ENCODE measurements at regions not wholly inside any gene's neighbourhood (a gene's known extent, or its start where the extent isn't known, plus 50 kb on each side); places are given as distances from the start of the nearest gene placed in this dataset.

DNA sequence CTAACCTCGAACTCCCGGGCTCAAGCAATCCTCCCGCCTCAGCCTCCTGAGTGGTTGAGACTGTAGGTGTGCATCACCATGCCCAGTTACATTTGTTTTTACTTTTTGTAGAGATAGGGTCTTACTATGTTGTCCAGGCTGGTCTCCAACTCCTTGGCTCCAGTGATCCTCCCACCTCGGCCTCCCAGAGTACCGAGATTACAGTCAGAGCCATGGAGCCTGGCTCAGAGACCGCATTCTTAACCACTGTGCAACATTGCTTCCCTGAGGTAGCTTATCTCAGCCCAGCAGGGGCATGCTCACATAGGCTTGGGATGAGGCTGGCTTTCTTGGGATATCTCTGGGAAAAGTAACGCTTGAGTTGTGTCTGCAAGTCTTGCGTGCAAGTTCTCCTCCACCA is 99.7 kb downstream of the SPRY4 start:
- Histone ChIP-seq H3K4me1 (peaks cover 18 to 40% (median 29%) of the 10 kb centered on the region in 4 donors), H3K9me3 (no peaks in the 10 kb centered on the region), H3K27ac (no peak overlapping the region), H3K36me3 (no peaks in the 10 kb centered on the region), H3K27me3 (no peaks in the 10 kb centered on the region), H3K4me3 (no peak overlapping the region)
- intact Hi-C loops (cut with DNase I; ENCODE audit: low total_unique reads), result no loop called here
- no peak for TF ChIP-seq POLR2A (IDR thresholded peaks at IDR 0.05)
- TF ChIP-seq EP300 (IDR thresholded peaks at IDR 0.05), result no peak
- TF ChIP-seq, protein P1, sequence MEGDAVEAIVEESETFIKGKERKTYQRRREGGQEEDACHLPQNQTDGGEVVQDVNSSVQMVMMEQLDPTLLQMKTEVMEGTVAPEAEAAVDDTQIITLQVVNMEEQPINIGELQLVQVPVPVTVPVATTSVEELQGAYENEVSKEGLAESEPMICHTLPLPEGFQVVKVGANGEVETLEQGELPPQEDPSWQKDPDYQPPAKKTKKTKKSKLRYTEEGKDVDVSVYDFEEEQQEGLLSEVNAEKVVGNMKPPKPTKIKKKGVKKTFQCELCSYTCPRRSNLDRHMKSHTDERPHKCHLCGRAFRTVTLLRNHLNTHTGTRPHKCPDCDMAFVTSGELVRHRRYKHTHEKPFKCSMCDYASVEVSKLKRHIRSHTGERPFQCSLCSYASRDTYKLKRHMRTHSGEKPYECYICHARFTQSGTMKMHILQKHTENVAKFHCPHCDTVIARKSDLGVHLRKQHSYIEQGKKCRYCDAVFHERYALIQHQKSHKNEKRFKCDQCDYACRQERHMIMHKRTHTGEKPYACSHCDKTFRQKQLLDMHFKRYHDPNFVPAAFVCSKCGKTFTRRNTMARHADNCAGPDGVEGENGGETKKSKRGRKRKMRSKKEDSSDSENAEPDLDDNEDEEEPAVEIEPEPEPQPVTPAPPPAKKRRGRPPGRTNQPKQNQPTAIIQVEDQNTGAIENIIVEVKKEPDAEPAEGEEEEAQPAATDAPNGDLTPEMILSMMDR (IDR thresholded peaks at IDR 0.05), result no peak
- no peak for TF ChIP-seq POLR2AphosphoS5 (IDR thresholded peaks at IDR 0.05)
- DNase-seq, result no peak
- 90 to 96% (median 94%) methylated on average over 8 of the region's 8 CpGs for WGBS, 5 donors

DNA sequence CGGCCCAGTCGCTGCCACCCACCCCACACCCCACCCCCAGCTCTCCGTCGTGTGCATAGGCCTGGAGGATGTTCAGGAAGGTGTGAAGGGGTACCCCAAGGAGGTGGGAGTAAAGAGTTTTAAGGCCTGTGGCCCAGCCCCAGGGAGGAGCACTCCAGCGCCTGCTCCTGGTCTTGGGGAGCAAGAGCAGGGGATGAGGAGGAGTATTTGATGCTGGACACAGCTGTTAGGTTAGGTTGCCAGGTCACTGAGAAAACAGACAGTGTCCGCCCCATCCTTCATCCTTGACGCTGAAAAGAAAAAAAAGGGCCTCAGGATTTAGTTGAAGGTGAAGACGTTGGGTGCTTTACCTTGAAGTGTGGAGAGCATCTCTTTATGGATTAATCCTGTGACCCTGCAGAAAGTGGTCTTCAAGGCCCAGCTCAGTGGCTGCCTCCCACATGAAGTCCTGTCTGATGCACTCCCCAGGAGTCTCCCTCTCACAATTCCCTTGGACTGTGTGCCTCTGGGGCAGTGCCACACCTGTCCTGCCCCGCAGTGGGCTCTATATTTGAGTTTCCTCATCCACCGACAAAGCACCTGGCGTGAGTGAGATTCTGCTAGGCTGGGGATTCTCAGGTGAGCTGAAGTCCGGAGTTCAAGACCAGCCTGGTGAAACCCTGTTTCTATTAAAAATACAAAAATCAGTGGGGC is 101.8 kb downstream of the SPRY4 start:
- no peak for DNase-seq
- H3K36me3 ChIP-seq, result no peaks in the 10 kb centered on the region
- 79 to 86% (median 85%) methylated on average over 12 of the region's 12 CpGs for WGBS, 5 donors
- no peak overlapping the region for H3K4me3 ChIP-seq
- H3K27ac ChIP-seq, result peak overlapping the region in 1 of 5 donors; percentile 21
- no peaks in the 10 kb centered on the region for H3K9me3 ChIP-seq
- intact Hi-C loops (cut with DNase I; ENCODE audit: low total_unique reads), result no loop called here
- no peaks in the 10 kb centered on the region for H3K27me3 ChIP-seq
- H3K4me1 ChIP-seq, result peaks cover 18 to 40% (median 29%) of the 10 kb centered on the region in 4 donors
- TF ChIP-seq EP300 (IDR thresholded peaks at IDR 0.05), result no peak
- no peak for TF ChIP-seq POLR2AphosphoS5 (IDR thresholded peaks at IDR 0.05)
- no peak for TF ChIP-seq POLR2A (IDR thresholded peaks at IDR 0.05)
- TF ChIP-seq, protein P1 (IDR thresholded peaks at IDR 0.05), result no peak

DNA sequence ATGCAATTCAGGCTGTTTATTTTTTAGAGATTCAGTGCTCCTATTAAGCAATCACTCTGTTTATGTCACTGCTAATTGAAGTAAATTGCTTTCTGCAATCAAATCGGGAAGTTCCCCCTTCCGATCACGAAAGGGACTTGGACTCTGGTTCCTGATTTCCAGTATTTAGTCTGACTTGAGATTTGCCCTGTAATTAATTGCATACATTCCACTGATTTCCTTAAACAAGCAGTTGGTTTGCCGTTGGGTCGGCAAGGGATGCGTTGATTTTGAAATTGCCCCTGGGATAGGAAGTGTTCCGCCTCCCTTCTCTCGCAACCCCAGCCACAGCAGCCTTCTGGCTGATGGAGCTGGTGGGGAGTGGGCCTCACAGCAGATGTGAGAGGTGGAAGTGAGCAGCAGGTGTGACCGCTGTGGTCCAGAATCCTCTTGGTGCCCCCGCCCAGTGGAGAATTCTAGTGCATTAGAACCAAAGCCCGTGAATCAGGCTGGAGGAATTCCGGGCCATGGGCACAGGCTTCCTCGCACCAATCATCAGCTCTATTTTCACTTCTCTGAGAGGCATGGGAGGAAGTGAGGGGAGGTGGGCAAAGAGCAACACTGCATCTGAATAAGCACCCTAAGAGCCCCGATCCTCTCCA is 102.5 kb downstream of the SPRY4 start:
- intact Hi-C loops (cut with DNase I; ENCODE audit: low total_unique reads), result no loop called here
- Histone ChIP-seq H3K4me3 (no peak overlapping the region), H3K9me3 (no peaks in the 10 kb centered on the region), H3K27me3 (no peaks in the 10 kb centered on the region), H3K36me3 (no peaks in the 10 kb centered on the region), H3K4me1 (peaks cover 18 to 40% (median 29%) of the 10 kb centered on the region in 4 donors), H3K27ac (peak overlapping the region in 1 of 5 donors; percentile 21)
- no peak for DNase-seq
- 63 to 83% (median 74%) methylated on average over 13 to 14 of the region's 14 CpGs for WGBS, 5 donors
- TF ChIP-seq EP300 (IDR thresholded peaks at IDR 0.05) (no peak), POLR2A (IDR thresholded peaks at IDR 0.05) (no peak), POLR2AphosphoS5 (IDR thresholded peaks at IDR 0.05) (peak in 1 of 3 donors; percentile 4)
- TF ChIP-seq, protein P1 (IDR thresholded peaks at IDR 0.05), result no peak

DNA sequence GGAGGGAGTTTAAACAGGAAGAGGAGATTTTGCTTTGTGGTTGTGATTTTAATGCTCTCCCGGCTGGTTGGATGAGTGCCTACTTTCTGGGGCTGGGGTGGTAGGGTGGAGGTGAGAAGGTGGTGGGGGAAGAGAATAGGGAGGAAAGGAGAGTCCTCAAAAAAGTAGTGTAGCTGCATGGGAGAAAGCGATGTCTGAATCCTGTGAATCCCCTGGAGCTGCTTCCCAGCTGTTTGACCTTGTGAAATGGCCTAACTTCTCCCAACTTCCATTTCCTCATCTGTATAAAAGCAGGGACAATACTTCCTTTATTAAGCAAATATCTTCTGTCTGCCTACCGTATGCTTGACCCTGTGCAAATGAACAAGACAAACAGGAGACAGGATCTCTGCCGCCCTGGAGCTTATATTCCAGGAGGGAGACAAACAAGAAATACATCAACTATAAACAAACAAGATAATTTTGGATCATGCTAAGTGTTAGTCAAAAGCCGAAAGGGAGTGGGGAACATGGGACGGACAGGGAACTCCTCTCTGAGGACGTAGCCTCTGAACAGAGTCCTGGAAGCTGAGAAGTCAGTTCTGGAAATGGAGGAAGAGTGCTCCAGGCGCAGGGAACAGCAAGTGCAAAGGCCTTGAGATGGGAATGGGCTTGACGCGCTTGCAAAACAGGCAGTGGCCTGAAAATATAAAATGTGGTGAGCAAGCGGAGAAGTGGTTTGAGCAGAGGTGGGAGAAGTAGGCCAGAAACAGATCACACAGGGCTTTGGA is 103.5 kb downstream of the SPRY4 start:
- WGBS, 5 donors, result 52 to 63% (median 54%) methylated on average over 11 of the region's 11 CpGs
- Histone ChIP-seq H3K36me3 (no peaks in the 10 kb centered on the region), H3K27ac (peak overlapping the region in 4 of 5 donors; percentile 9 to 51 (median 44)), H3K4me3 (no peak overlapping the region), H3K9me3 (no peaks in the 10 kb centered on the region), H3K27me3 (no peaks in the 10 kb centered on the region), H3K4me1 (peaks cover 18 to 46% (median 33%) of the 10 kb centered on the region in 4 donors)
- intact Hi-C loops (cut with DNase I; ENCODE audit: low total_unique reads), result no loop called here
- TF ChIP-seq EP300 (IDR thresholded peaks at IDR 0.05) (no peak), POLR2AphosphoS5 (IDR thresholded peaks at IDR 0.05) (no peak), POLR2A (IDR thresholded peaks at IDR 0.05) (no peak)
- TF ChIP-seq, protein P1 (IDR thresholded peaks at IDR 0.05), result no peak
- DNase-seq, result peak in 1 of 2 donors; percentile 37

All from stomach (tissue), 8 donors.